Raji (cell line): ENCODE measurements at regions not wholly inside any gene's neighbourhood (a gene's known extent, or its start where the extent isn't known, plus 50 kb on each side); places are given as distances from the start of the nearest gene placed in this dataset.

Experiments
- POLR2A ChIP-seq: IDR thresholded peaks from 2 replicates; pipeline ENCODE4 v1.6.1; 2011; ENCODE audit warnings: low read depth, low read length, control low read depth; ENCODE audit not compliant: insufficient read depth

DNA sequence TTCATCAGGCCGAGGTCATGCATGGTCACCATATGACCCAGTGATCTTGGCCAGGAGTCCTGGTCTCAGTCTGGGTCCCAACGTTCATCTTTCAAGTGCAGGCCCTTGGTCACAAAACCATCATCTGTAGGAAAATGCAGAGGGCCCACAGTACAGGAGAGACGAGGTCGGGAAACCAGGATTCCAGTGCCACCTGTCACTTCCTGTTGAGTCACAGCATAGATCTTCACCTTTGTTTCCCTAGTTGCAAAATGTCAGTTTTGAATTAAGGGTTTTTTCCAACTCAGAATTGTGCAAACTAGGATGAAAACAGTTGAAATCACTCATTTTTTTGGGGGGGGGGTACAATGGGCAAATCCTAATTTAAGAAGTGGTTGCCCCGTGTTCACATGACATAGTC is 162.2 kb downstream of the INSIG2 start:
- TF ChIP-seq POLR2A, result no peak

DNA sequence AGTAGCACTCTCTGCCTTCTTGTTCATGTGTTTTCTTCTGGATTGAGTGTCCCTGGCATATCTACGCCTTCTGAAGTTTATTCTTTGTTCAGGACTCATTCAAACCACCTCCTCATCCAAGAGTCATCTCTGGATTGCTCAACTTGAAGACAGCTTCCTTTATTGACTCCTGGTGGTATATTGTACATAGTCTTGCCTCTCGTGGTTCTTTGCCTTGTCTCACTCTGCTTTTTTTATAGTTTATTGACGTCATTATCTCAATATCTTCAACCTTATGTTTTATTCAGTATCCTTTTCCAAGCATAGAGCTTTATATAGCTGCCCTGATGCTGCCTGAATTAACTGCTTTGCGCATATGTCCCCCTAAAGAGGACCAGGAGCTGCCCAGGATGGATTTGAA is 161.7 kb downstream of the INSIG2 start:
- TF ChIP-seq POLR2A, result no peak

DNA sequence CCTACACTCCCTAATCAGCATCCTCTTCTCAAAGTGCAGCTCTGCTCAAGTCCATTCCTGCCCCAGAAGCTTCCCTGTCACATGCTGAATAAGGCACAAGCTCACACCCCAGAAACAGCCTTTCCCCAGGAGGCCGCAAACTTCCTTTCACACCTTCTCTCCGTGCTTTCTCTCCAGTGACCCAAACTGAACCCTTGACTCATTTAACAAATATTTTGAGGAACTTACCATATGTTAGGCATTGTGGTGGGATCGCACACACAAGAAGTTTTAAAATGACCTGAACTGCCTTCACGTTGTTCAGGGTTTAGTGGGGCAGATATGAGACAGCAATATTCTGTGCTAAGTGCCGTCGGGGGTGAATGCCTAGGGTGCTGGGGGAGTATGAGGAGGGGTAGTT is 161.3 kb downstream of the INSIG2 start:
- no peak for TF ChIP-seq POLR2A

DNA sequence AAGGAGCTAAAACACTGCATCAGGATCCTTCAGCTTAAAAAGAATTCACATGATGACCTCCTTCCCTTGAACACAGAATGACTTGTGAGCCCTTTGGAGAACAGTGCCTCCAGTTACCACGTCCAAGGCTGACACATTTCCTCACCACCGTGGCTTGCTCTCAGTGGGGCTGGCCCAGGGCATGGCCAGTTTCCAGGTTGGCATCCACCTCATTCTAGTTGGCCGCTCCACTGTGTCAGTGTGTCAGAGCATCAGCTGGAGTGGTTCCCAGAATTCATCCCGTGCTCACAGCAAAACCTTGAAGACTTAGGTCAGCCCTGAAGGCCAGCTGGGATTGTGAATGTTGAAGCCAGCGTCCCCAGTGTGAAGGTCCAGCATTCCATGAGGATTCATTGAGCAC is 158.5 kb downstream of the INSIG2 start:
- no peak for TF ChIP-seq POLR2A

DNA sequence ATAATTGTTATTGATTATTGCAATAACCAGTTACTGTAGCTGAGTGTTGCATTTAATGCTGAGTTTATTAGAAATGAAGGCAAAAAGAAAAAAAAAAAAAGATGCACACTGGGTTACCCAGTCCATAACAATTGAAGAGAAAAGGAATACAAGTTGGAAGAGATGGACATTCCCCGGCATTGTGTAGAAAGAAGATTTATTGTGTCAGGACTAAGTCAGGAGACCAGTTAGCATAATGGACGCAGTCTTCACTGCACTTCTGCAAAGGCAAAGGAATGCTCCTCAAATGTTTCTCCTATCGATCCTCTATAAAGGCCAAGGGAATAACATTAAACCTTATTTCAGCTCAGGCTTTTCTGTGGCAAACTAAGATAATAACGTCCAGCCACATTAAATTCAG is 157.8 kb downstream of the INSIG2 start:
- no peak for TF ChIP-seq POLR2A

DNA sequence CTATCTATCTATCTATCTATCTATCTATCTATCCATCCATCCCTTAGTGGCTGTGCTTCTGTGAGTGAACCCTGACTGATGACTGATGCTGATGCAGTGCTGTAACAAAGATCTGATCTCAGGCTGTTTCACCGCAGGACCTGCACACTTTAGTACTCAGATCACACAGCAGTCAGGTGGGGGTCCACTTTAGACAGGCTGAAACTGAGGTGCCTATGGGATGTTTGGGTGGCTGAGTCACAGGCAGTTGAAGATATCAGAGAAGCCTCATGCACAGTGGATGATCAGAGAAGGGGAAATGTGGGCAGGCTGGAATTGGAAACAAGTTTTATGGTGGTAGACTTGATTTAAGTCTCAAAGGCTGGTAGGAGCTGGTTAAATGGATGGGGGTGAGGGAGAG is 156.4 kb downstream of the INSIG2 start:
- no peak for TF ChIP-seq POLR2A

DNA sequence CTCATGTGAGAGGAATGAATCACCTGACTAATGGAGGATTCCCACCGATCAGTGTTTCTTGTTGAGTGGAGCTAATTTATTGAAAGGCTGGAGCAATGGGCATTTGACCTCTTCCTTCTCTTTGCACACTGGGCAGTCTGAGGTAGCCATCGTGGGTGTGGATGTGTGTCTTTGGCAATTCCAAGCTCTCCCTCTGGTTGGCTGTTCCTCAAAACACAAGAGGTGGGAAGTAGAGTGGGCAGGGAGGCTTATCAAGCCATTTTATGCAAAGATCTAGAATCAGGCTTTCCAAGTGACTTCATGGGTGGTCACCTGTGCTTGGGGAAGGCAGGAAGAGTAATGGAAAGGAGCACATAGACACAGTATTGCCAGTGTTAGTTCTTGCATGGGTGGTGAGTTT is 154.8 kb downstream of the INSIG2 start:
- no peak for TF ChIP-seq POLR2A

DNA sequence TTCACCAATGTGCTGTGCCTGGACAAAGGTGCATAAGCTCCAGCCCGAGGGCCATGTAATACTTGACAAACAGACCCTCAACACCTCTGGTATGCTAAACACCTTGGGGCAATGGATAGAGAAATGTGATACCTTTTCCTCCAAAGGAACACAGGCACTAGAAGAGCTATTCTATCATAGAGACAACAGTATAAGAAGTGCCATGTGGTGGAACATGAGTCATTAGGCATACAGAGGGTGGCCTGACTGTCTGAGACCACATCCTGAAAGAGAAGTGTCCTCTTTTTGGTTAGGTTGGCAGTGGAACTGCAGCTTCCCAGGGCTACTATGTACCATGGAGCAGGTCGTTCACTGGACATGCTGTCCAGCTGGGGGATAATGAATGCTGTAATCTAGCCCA is 153.9 kb downstream of the INSIG2 start:
- no peak for TF ChIP-seq POLR2A

DNA sequence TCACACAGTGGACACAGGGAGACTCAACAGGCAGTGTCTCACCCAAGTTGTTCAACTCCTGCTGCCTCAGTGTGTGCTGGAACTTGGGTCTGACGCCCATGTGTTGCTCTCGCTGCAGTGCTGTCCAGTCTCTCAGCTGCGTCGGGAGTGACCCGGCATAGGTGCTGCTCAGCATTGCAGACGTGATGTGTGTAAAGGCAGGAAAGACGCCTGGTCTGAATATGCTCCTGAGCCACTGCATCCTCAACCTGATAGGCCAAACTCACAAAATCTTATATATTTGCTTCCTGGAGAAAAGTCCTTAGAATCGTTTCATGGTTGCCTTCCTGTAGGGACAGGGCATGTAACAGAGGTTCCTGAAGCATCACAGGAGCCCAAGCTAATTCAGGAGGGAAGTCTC is 152.9 kb downstream of the INSIG2 start:
- no peak for TF ChIP-seq POLR2A

DNA sequence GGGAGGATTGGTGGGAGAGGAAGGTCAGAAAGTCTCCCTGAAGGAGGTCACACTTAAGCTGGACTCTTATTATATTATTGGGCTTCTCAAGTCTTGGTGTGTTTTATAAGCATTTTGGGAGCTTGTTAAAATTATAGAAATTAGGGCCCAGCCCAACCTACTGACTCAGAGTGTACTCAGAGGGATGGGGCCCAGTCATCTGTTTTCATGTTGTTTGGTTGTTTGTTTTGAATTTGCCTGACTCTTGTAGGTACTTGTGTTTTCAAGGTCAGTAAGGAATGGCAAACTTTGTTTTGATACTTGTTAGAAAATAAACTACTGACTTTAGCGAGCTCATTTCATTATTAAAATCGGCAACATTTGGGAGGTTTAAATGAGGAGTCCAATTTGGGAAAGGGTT is 152.0 kb downstream of the INSIG2 start:
- no peak for TF ChIP-seq POLR2A

DNA sequence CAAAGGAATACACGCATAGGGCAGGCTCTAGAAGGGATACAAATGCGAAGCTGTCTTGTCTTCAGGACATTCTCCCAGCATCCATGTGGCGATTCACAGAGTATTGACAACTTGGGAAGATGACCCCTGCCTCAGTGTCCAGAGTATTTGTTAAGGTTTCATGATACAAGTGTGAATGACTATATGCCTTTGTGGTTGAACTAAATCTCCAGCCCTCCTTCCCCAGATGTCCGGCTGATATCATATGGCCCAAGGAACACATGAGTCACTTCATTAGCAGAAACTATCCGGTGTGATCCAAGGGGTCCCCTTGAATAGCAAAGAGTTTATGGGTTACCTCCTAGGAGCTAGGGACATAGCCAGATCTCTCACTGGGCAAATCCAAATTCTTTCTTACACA is 151.0 kb downstream of the INSIG2 start:
- TF ChIP-seq POLR2A, result no peak

DNA sequence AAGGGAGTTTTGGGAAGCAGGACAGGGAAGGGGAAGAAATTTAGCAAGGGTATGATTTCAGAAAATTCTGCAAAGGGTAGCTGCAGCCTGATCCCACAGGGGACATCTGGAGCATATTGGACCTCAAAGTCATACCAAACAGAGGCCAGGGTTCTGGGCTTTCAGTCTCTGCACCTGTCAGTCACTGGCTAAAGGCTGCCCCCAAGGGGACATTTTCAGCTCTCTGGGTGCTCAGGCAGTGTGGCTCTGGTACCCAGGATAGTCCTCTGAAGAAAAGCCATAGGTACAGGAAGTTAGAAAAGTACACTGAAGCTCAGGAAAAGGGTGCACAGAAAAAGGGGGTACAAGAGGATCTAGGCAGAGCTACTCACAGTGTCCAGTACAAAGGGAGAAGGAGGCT is 149.2 kb downstream of the INSIG2 start:
- TF ChIP-seq POLR2A, result no peak

DNA sequence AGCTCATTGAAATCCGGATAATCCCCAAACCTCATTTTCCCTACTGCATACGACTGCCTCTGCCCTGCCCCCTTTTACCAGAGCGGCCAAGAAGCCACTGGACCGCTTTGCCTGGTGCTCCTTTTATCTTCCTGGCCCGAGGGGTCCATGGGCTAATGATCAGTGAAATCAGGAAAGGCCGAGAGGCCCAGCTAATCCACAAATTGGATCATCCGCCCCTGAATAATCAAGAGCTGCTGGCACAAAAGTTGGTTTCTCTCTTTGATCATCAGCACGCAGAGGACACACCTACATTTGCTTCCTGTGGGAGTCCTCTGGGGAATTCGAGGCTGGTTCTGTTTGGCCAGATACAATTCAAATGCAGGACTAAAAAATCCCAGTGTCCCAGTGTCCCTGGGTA is 144.5 kb downstream of the INSIG2 start:
- TF ChIP-seq POLR2A, result no peak

DNA sequence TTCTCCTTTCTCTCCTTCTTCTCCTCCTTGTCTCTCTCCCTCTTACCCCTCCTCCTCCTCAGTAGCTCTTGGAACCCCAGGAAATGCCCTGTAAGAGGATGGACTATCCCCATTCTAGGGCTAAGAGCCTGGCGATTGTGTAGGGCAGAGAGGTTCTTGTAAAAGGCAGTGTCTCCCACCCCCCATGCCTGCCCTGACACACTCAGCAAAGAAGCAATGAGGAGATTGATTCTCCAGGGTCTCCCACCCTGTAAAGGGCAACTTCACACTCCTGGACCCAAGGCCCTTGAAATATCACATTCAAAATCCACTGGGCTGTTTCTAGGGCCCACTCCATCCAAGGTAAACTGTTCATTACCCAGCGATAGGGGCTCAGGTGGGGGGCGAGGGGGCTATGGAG is 144.1 kb downstream of the INSIG2 start:
- no peak for TF ChIP-seq POLR2A

DNA sequence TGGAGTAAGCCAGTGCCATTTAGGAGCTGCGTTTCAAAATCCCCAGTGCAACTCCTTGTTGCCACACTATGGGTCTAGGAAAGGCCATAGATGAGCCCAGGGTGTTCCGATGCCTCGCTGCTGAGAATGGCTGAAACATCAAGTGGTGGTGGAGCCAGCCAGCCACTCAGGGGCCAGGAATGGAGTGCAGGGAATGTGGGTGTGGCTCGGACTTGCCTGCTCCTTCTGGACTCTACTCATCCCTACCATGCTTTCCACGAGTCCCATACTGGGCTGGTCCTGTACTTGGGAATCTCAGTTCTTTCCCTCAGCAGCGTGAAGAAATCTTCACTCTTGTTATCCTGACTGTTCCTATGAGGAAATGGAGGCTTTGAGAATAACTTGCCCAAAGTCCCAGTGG is 143.5 kb downstream of the INSIG2 start:
- no peak for TF ChIP-seq POLR2A

DNA sequence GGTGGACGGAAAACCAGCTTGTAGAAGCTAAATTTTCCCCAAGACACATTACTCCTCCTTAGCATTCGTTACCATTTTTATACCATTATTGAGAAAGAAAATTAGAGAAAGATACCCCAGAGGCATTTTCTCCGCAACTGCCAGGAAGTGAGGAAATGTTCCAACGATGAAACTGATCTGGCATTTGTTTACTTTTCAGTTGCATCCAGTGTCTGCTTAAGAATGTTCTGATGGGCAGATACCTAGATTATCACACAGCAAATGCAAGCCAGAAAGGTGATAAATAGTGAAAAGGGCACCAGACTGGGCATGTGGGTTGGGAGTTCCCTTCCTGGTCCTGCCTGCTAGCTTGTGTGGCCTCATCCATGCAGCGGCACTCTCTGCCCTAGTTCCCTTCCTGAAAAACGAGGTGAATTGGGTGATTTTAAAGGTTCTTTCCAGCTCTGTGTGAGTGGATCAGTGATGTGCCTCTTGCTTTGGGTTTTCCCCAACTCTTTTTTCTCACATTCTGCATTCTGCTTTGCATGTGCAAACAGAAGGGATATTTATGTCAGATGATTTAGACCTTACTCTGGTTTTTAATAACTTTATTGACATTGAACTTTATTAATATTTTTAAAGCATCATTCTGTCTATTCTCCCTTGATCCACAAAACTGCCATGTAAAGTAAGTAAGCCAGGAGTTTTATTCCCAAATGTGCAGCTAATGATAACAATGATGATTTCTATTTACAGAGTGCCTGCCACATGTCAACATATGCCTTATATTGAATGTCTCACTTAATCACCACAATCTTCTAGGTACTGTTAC is 139.6 kb downstream of the INSIG2 start:
- no peak for TF ChIP-seq POLR2A

DNA sequence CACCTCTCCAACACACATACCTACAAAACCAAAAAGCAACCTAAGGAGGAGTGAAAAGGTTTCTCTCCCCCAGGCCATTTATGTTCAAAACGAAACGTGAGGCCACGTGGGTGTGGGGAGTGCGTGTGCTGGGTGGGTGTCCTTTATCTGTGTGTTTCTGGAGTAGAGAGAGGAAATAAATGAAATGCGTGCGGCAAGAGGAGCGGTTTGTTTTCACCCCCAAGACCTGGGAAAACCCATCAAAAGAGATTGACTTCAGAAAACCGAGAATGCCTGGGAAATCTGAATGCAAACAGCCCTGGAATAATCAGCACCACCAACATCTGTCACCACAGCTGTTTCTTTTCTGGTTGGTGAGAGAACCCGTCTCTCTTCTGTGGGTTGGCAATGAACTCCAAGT is 137.4 kb downstream of the INSIG2 start:
- no peak for TF ChIP-seq POLR2A
